Stimulated activated naive CD8-positive, alpha-beta T cell treated with anti-CD3 and anti-CD28 coated beads, Interleukin-15, Interleukin-2, amounts not matched to agents 100 U/mL and 50 U/mL, for 24 hours (primary cell): ENCODE measurements at regions not wholly inside any gene's neighbourhood (a gene's known extent, or its start where the extent isn't known, plus 50 kb on each side); places are given as distances from the start of the nearest gene placed in this dataset.

Source experiments
- ATAC-seq: fragments of 150-1000 bp; cut with Tn5 transposase; one replicate; pipeline ENCODE4 v1.10.0; 2021
- DNase-seq: peaks from one replicate; pipeline ENCODE4 v3.0.0; 2021

DNA sequence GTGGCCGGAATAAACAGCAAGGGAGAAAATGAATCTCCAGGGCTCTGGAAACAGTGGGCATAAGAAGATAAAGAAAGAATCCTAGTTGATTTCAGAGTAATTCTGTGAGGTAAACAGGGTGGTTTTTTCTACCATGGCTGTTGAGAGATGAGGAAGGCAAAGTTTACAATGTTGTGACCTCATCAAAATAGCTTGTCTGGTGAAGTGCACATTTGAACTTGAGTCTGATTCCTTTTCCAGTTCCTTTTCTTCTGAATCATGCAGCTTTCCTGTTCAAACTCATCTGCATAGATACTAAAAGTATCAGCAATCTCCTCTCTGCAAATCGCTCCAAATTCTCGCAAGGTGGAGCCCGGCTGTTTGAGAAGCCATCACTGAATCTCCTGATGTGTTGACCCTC is 161.7 kb downstream of the PLPP3 start:
- DNase-seq, result no peak
- no peak for ATAC-seq

DNA sequence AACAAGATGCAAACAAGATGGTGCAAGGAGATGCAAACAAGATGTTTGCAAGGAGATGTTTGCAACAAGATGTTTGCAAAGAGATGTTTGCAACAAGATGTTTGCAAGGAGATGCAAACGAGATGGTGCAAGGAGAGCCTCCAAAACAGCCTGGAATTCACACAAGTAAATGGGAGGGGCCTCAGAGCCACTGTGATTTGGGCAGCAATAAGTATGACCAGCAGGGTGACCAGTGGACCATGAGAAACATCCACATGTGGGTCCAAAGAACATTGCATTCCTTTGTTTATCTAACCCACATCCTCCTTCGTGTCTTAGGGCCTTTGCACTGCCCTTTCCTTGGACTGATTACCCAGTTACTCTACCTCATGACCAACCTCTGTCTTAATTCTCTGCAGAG is 162.9 kb downstream of the PLPP3 start:
- DNase-seq (no peak), ATAC-seq (no peak)

GRCh38 chr1:56415720-56416119 is 163.6 kb downstream of the PLPP3 start:
- no peak for DNase-seq

DNA sequence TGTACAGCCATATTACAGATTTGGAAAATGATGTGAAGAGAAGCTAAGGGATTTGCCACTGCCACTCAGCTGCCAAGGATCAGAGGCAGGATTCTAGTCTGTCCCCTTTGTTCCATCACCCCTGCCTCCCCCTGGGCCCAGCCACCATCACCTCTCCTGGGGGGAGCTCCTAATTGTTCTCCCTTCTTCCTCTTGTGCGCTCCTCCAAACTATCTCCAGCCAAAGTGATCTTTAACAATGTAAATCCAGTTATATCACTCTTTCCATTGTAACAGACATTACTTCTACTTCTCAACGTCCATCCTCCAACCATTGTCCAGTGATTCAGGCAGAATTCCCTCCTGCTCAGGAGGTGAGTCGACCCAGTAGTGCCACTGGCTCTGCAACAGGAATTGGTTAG is 164.1 kb downstream of the PLPP3 start:
- DNase-seq, result no peak
- ATAC-seq, result no peak

More at GRCh38 chr1:56415720-56416119, 163.6 kb downstream of the PLPP3 start:
- no peak for ATAC-seq

- DNase-seq (no peak), ATAC-seq (no peak)
Observed at GRCh38 chr1:56414728-56415224, 164.6 kb downstream of the PLPP3 start.

- DNase-seq, result no peak
- ATAC-seq, result no peak
Observed at GRCh38 chr1:56413671-56414199, 165.6 kb downstream of the PLPP3 start.

- DNase-seq (no peak), ATAC-seq (no peak)
Observed at GRCh38 chr1:56411484-56412180, 167.7 kb downstream of the PLPP3 start.

GRCh38 chr1:56411021-56411420 is 168.3 kb downstream of the PLPP3 start:
- DNase-seq (no peak), ATAC-seq (no peak)

DNA sequence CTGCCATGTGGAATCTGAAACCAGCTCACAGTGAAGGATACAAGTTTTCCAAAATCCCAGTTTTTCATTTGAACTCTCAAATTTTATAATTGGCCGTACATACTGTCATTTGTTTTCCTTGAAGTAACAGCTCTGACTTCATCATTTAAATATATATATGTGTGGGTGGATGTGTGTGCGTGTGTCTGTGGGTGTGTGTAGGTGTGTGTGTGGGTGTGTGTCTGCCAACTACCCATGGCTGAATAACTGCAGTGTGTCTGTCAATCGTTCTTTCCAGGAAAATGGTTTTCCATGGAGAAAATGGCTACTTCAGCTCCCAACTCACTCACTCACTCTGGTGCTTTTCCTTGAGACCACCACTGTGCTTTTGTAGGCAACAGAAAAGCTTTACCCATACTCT is 169.0 kb downstream of the PLPP3 start:
- ATAC-seq, result no peak
- DNase-seq, result no peak

DNA sequence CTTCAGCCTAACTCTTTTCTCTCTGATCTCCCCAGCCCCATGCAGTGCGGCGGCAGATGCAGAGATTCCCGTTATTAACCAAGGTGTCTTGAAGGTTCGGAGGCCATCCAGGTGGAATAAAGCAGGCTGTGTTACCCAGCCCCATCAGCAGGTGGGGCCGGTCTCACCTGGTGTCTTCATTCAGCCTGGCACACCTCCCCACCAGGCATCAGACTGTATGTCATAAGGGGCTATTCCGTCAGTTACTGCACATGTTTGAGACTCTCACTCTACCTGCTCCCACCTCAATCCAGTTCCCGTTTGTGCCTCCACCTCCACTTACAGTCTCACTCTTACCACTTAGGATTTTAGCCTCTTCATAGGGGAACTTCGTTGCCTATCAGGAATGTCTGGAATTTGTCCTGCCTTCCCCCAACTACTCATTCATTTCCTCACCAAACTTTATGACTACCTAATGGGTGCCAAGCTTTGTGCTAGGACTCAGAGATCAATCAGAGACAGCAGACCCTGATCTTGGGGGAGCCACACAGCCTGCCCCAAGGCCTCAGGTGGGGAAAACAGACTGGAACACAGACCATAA is 170.2 kb downstream of the PLPP3 start:
- ATAC-seq (no peak), DNase-seq (peak; percentile 7)

DNA sequence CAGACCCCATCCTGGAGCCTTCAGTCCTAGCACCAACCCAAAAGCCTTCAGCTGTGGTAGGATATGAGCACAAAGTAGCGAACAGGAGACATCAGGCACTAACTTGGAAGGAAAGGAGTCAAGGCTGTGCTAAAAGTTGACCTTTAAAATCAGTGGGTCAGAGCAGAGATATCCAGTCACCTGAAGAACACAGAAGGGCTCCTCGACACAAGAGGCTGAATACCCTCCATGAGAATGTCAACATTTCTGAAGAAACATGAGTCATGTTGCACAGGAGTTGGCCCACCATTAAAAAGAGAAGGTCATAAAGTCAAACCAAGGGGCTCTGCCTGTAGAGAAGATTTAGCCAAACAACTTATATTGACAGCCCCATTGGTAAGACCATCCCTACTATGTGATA is 172.5 kb downstream of the PLPP3 start:
- no peak for ATAC-seq

DNA sequence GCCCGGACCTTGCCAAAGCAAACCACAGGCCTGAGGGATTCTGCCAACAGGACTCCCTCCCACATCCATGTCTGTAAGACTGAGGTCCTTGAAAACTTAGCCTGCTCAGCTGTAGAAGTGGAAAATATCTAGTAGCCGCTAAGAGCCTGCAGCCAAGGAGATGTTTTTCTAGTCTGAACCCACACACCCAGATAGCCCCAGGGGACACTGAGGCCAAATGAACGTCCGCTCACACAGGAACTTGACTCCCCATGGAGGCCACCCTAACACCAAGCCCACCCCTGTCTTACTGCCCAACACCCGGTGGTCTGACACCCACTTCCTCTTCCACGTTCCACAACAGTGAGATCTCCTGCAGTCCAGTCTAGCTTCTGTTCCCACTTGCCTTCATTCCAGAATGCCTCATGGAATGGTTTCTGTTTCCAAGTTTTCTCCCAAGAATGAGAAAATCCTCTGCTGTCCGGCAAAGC is 174.8 kb downstream of the PLPP3 start:
- ATAC-seq (no peak), DNase-seq (no peak)

More for the DNA sequence above, 172.5 kb downstream of the PLPP3 start:
- no peak for DNase-seq

DNA sequence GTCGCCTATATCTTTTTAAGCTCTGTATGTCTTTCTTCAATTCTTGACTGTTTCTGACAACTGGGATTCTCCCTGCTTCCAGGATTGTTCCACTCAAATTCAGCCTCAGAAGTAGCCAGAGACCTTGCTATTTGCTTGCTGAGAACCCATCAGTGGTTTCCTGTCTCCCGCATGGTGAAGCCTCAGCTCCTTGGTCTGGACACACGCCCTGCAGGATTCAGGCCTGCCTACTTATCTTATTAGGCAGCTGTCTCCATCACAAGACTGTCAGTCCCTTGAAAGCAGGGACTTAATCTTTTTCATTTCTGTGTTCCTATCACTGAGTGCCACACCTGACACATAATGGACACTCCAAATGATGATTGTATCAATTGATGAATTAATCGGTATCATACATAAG is 175.3 kb downstream of the PLPP3 start:
- DNase-seq, result no peak
- ATAC-seq, result no peak

DNA sequence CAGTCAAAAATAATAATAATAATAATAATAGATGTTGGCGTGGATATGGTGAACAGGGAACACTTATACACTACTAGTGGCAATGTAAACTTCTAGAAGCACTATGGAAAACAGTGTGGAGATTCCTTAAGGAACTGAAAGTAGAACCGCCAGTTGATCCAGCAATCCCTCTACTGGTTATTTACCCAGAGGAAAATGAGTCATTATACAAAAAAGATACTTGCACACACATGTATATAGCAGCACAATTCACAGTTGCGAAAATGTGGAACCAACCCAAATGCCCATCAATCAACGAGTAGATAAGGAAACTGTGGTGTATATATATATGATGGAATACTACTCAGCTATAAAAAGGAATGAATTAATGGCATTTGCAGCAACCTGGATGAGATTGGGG is 176.0 kb downstream of the PLPP3 start:
- DNase-seq, result no peak
- no peak for ATAC-seq

DNA sequence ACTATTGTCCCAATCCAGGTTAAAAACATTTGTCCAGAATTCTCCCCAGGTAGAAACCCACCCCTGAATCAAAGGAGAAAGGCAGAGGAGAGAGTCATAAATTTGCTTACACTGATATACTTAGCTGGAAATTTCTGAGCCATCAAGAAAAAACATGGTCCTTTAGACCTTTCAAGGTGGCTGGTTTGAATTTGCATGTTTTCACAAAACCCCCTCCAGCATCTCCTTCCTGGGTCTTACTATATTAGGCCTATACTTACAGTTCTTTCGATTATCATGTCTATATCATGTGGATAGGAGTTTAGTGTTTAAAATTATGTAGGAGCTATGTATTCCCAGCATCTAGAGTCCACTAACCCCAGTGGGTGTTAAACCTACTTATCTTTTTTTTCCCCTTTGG is 178.2 kb downstream of the PLPP3 start:
- ATAC-seq, result no peak

DNA sequence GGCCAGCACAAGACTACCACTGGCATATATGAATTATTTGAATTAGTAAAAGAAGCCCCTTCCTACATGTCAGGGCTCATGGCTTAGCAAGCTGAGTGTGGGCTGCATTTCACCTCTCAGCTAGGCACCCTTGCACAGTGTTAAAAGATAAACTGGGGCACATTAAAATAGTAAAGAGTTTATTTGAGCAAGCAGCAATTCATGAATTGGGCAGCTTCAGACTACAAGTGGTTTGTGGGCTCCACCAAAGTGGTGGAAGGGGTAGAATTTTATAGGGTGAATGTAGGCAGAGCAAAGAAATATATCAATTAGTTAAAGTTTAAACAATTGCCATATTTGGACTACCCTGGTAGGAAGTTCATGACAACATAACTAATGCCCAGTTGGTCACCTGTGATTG is 178.8 kb downstream of the PLPP3 start:
- no peak for ATAC-seq
- no peak for DNase-seq

More for the DNA sequence above, 178.2 kb downstream of the PLPP3 start:
- no peak for DNase-seq

DNA sequence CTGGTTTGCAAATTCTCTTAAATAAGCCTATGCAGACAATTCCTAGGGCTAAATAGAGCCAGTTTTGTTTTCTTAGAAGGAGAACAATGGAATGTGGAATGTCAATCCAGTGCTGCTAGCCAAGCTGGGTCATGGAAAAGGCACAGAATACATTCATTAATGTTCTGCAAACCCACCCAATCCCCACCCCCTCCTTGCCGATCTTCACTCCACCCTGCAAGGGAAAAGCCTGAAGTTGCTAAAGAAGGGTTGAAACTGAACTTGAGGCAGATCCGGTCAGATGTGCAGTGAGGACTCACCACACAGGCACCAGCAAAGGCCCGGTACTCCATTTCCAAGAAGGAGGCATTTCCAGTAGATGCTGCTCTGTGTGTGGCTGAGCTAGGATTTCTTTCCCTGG is 179.6 kb downstream of the PLPP3 start:
- no peak for ATAC-seq
- DNase-seq, result no peak

DNA sequence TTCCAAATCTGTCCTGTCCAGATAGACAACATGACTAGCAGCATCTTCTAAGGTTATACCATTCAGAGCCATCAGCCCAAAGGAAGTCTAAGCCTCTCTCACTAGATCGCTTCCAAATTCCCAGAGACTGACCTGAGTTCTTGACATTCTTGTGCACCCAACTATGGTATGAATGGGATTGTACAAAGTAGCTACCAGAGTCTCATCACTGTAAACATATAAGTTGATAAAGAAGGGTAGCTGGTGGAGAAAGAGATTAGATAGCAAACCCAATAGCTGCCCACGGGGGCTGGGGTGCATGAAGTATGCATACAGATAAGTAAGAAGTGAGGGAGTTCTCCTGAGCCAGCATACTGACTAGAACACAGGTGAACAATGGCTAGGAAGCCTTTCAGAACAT is 180.0 kb downstream of the PLPP3 start:
- DNase-seq (no peak), ATAC-seq (no peak)

GRCh38 chr1:56397811-56398231 is 181.5 kb downstream of the PLPP3 start:
- no peak for DNase-seq
- ATAC-seq, result no peak

GRCh38 chr1:56397409-56397808 is 182.0 kb downstream of the PLPP3 start:
- ATAC-seq, result no peak
- DNase-seq, result no peak

DNA sequence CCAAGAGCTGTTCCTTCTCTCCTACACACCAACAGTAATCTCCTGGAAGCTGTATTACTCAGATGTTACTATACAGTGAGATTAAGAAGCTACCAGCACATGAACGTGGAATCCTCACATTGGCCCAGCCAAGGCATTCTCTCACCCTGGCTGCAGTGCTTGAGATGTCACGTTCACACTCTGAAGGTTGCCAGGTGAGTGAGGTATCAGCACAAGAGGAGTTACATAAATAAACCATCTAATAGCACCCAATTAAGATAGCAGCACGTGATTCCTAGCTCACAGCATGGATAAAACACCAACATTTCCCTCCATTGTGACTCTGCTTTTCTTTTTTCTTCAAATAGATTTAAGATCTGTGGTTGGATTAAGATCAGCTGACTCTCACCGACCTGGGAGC is 182.8 kb downstream of the PLPP3 start:
- ATAC-seq (no peak), DNase-seq (no peak)

- ATAC-seq (no peak), DNase-seq (no peak)
Observed at GRCh38 chr1:56395776-56396175, 183.6 kb downstream of the PLPP3 start.

DNA sequence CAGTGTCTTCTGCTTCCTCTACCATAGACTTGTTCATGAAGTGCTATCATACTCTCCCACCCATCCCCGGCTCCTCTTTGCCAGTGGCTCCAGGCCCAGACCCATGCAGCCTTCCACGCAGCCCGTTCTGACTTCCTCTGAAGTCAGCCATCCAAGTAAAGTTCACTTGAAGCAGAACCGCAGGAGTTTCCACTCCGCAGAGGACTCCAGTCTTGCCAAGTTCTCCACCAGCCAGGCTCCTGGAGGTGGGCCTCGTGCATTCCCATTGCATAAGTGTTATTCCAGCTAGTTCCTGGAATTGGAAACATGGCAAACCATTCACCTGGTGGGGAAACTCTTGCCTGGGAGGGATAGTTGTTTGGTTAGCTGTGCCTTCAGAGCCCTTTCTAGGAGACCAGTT is 185.1 kb downstream of the PLPP3 start:
- DNase-seq (no peak), ATAC-seq (no peak)
